GM19328 (cell line): ENCODE measurements at regions not wholly inside any gene's neighbourhood (a gene's known extent, or its start where the extent isn't known, plus 50 kb on each side); places are given as distances from the start of the nearest gene placed in this dataset.

Experiments
- ATAC-seq: cut with Tn5 transposase; IDR thresholded peaks from one replicate; pipeline ENCODE4 v1.9.1; 2021; ENCODE audit warnings: mild to moderate bottlenecking, moderate library complexity; ENCODE audit not compliant: unreplicated experiment

DNA sequence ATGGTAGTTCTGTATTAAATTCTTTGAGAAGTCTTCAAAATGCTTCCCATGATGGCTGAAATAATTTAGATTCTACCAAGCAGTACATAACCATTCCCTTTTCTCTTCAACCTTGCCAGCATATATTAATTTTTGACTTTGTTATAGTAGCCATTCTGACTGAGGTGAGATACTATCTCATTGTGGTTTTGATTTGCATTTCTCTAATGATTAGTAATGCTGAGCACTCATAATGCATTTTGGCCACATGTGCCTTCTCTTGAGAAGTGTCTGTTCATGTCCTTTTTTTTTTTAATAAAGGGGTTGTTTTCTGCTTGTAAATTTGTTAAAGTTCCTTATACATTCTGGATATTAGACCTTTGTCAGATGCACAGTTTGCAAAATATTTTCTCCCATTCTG, 173.9 kb downstream of the CALCRL start:
- ATAC-seq, result no peak

GRCh38 chr2:187272255-187272654, 175.8 kb downstream of the CALCRL start:
- ATAC-seq, result no peak

DNA sequence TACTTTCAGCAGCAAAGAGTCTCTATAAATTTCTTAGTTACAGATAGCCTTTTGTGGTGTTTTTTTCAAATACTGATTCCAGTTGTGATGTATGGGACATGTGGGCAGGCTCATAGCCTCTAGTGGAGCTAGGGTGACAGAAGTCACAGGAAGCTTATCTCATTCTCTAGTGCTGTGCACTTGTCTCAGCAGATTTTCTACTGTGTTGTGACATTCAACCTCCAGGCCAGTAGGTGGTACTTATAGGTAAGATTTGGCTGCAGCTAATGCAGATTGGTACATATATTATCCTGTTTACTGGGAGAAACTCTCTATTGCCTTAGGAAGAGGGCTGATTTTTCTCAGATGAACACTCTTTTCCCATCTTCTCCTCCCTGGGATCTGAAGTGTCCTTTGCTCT, 176.2 kb downstream of the CALCRL start:
- ATAC-seq, result no peak

- ATAC-seq, result no peak
Observed at GRCh38 chr2:187266645-187267044, 181.4 kb downstream of the CALCRL start.

DNA sequence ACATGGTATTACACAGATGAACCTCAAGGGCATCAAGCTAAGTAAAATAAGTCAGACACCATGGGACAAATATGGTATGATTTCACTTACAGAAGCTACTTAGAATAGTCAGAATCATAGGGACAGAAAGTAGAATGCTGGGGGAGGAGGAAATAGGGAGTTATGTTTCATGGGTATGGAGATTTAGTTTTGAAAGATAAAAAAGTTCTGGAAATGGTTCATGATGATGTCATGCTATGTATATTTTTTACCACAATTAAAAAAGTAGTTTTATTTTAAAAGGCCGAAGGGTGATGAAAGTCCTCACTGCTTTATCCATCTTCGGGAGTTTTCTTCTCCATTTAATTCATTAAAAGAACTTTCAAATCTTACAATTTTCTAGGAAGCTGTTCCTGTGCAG, 181.9 kb downstream of the CALCRL start:
- no peak for ATAC-seq

GRCh38 chr2:187264612-187265011, 183.4 kb downstream of the CALCRL start:
- ATAC-seq, result no peak

DNA sequence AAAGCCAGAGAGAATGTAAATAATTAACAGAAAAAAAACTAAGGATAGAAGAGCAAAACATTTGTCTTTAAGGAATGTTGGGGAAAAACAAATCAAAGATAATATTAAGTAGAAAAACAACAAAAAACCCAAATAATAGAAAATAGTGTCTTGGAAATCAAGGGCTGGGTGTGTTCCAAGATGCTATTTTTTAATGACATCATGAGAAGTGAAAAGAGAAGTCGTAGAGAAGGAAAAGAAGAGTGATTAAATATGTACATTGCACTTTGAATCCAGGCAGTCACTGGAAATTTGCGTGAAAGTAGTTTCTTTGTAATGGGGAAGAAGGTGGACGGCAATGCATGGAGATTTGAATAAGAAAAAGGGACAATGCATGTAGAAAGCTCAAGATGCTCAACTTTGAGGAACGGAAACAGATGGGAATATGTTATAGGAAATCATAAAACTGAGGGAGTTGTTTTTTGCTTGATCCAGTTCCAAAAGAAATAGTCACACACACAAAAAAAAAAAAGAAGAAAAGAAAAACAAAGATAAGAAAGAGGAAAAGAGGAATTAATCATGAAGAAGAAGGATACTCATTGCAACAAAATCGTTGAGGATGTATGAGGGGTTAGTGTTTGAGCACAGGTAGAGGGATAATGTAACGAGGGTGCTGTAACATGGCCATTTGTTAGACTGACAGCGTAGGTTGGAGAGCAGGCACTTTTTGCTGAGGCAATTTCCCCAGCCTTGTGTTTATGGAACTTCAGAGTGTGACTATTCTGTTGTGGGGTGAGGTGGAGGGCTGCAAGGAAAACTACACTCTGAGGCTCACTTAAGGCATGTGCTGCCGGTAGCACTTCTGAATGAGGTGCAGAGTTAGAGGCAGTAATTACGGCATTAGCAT, 184.1 kb downstream of the CALCRL start:
- no peak for ATAC-seq

- ATAC-seq, result no peak
Observed at GRCh38 chr2:187261705-187262104, 186.3 kb downstream of the CALCRL start.

GRCh38 chr2:187252063-187252462, 196.0 kb downstream of the CALCRL start:
- no peak for ATAC-seq

- ATAC-seq, result no peak
Observed at GRCh38 chr2:187250137-187250536, 197.9 kb downstream of the CALCRL start.

DNA sequence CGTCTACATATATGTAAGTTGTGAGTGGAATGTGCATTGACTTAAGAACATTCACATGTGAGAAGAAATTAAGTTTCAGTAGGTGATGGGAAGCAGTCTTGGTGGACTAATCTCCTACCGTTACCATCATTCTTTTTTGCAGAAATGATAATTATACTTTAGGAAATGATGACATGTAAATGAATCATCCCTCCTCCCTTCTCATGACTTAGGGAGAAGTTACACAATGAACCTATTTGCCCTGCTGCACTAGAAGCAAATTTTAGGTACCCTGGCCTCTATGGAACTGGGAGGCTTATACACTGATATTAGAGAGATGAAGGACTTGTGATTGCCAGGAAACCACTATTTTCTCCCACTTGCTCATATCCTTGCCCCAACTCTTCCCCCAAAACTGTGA, 214.2 kb downstream of the CALCRL start:
- ATAC-seq, result no peak

GRCh38 chr2:187232749-187233148, 215.3 kb downstream of the CALCRL start:
- no peak for ATAC-seq

- no peak for ATAC-seq
Observed at GRCh38 chr2:187230088-187230487, 218.0 kb downstream of the CALCRL start.

- ATAC-seq, result no peak
Observed at GRCh38 chr2:187228986-187229385, 219.1 kb downstream of the CALCRL start.

DNA sequence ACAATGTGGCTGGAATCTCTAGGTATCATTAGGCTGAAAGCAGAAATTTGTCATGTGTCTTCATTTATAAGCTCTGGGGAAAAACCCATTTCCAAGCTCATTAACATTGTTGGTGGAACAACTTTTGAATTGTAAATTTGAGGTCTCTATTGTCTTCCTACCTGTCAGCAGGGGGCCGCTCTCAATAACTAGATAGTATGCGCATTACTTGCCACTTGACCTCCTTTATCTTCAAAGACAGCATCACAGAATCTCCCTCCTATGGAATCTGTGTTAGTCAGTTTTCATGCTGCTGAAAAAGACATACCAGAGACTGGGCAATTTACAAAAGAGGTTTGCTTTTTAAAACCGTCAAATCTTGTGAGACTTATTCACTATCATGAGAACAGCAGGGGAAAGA, 223.1 kb downstream of the CALCRL start:
- no peak for ATAC-seq

GRCh38 chr2:187220071-187220470, 228.0 kb downstream of the CALCRL start:
- ATAC-seq, result no peak

- no peak for ATAC-seq
Observed at GRCh38 chr2:187215532-187216240, 232.4 kb downstream of the CALCRL start.

DNA sequence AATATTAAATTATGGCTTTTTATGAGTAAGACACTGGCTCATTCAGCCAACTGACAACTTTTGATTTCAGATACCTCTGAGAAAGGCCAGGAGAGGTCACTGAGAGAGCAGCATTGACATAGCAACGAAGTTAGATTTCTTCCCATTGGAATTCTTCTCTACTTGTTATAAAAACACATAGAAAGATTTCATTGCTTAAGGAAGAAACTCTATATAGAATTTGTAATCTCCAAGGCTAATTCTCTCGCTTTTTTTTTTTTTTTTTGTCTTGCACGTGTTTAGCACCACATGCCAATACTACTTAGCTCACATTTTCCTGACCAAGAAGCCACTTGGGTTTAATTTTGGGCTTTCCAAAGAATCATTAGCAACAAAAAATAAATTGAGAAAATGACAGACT, 233.7 kb downstream of the CALCRL start:
- no peak for ATAC-seq

DNA sequence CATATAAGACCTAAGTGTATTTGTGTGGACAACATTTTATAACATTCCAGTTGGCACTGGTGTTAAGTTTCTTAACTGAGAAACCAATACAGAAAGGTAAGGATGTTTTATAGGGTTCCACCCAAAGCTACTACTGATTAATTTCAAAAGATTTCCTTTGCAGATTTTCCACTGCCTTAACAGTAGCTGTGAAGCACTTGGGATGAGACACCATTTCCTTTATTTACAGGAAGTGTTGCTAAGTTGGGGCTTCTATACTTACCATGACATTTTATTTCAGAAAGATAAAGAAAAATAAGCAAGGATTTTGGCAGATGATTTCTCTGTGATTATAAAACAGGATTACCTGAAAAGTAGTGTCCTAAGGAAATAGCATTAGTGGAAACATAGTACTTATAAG, 234.3 kb downstream of the CALCRL start:
- ATAC-seq, result no peak

DNA sequence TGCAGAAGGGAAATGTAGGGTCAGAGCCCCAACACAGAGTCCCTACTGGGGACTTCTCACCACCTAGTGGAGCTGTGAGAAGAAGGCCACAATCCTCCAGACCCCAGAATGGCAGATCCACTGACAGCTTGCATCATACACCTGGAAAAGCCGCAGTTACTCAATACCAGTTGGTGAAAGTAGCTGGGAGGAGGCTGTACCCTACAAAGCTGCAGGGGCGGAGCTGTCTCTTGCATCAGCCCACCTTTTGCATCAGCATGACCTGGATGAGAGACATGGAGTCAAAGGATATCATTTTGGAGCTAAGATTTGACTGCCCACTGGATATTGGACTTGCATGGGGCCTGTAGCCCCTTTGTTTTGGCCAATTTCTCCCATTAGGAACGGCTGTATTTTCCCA, 237.3 kb downstream of the CALCRL start:
- no peak for ATAC-seq

DNA sequence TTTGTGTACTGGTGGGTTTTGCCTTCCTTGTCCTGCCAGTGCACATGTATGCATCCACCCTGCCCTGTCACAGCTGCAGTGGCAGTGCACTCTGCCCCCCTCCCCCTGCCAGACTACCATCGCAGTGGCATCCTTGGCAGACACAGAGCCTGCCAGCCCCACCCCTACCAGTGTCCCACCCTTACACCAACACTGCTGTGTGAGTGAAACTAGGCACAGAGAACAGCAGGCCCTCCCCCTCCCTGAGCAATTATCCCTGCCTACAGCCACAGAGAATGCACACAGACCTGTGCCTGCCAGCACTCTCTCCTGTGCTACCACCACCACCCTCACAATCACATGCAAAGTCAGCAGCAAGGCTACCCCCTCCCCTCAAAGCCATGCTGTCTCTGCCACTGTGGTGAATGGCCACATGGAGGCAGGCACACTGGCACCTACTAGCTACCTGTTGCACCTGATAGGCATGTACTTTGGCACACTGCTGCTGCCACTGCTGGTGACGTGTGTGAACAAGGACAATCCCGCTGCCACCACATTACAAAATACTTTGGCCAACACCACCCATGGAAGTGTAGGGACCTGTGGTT, 239.8 kb downstream of the CALCRL start:
- no peak for ATAC-seq

GRCh38 chr2:187207126-187207525, 240.9 kb downstream of the CALCRL start:
- ATAC-seq, result no peak
